Smooth muscle cell (in vitro differentiated cells): ENCODE measurements at regions not wholly inside any gene's neighbourhood (a gene's known extent, or its start where the extent isn't known, plus 50 kb on each side); places are given as distances from the start of the nearest gene placed in this dataset.

Experiments used
- DNase-seq: peaks from one replicate; lab custom pipeline; 2025; ENCODE audit not compliant: unreplicated experiment; lab: John Stamatoyannopoulos, UW
- H2AFZ ChIP-seq: fragments of 200-600 bp; sonication (generic); 2 replicates; pipeline ENCODE4 v1.6.0; 2016; ENCODE audit warnings: antibody characterized with exemption, low read depth, mild to moderate bottlenecking
- H3F3A ChIP-seq: fragments of 200-600 bp; sonication (generic); 2 replicates; pipeline ENCODE4 v1.6.0; 2017; ENCODE audit warnings: antibody characterized with exemption, low read depth
- H3K27ac ChIP-seq: fragments of 200-600 bp; sonication (generic); 2 replicates; pipeline ENCODE4 v1.5.1; 2016; ENCODE audit warnings: low read depth, mild to moderate bottlenecking
- H3K27me3 ChIP-seq: fragments of 200-600 bp; sonication (generic); 2 replicates; pipeline ENCODE4 v1.6.1; 2016; ENCODE audit warnings: low read depth, mild to moderate bottlenecking
- H3K36me3 ChIP-seq: fragments of 200-600 bp; sonication (generic); 2 replicates; pipeline ENCODE4 v1.5.1; 2016; ENCODE audit warnings: low read depth
- H3K4me1 ChIP-seq: fragments of 200-600 bp; sonication (generic); 2 replicates; pipeline ENCODE4 v1.5.1; 2016; ENCODE audit warnings: low read depth
- H3K4me2 ChIP-seq: fragments of 200-600 bp; sonication (generic); 2 replicates; pipeline ENCODE4 v1.6.0; 2016; ENCODE audit warnings: mild to moderate bottlenecking
- H3K4me3 ChIP-seq: fragments of 200-600 bp; sonication (generic); 2 replicates; pipeline ENCODE4 v1.5.1; 2016; ENCODE audit warnings: mild to moderate bottlenecking
- H3K79me2 ChIP-seq: fragments of 200-600 bp; sonication (generic); 2 replicates; pipeline ENCODE4 v1.6.0; 2016; ENCODE audit warnings: low read depth, mild to moderate bottlenecking
- H3K9ac ChIP-seq: fragments of 200-600 bp; sonication (generic); 2 replicates; pipeline ENCODE4 v1.6.0; 2016; ENCODE audit warnings: low read depth
- H3K9me3 ChIP-seq: fragments of 200-600 bp; sonication (generic); replicated peaks from 2 replicates; pipeline ENCODE4 v1.5.1; 2016; ENCODE audit warnings: low read depth
- H4K20me1 ChIP-seq: fragments of 200-600 bp; sonication (generic); 2 replicates; pipeline ENCODE4 v1.6.0; 2016; ENCODE audit warnings: low read depth
- WGBS: methylation state at CpG from one replicate; pipeline ENCODE4 v1.1.7; 2016; ENCODE audit warnings: low lambda C conversion rate; 5-methylcytosine and 5-hydroxymethylcytosine counted together
- TF ChIP-seq, protein P1 (sequence below): fragments of 200-600 bp; sonication (generic); IDR thresholded peaks from 2 replicates; pipeline ENCODE4 v1.5.1; 2017; ENCODE audit warnings: borderline replicate concordance, mild to moderate bottlenecking, antibody characterized with exemption; ENCODE audit not compliant: insufficient read depth, poor library complexity, severe bottlenecking

DNA sequence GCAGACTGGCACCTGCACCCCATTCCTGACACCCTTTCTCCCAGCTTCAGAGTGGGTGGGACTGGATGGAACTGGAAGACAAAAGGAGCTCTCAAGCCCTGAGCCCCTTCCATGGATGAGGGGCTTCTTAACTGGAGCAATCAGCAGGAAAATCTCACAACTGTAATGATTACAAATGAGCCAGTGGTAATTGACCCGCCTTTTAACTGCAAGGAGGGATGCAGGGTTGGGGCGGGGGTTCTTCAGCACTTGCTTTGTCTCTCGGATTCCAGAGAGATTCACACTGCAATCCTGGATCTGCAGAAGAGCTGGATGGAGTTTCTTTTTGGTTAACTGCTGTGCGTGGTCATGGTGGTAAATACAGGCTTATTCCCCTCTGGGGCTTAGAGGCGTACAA, 160.1 kb upstream of the SHB start:
- Histone ChIP-seq H3K36me3 (no peaks in the 10 kb centered on the region), H3K27ac (no peak overlapping the region), H3F3A (no peaks in the 10 kb centered on the region), H3K4me1 (peaks cover 29% of the 10 kb centered on the region), H3K4me2 (no peak overlapping the region), H3K79me2 (no peaks in the 10 kb centered on the region), H3K9ac (no peak overlapping the region), H3K27me3 (peaks cover 4% of the 10 kb centered on the region), H3K9me3 (no peaks in the 10 kb centered on the region), H4K20me1 (no peaks in the 10 kb centered on the region), H2AFZ (no peak overlapping the region), H3K4me3 (no peak overlapping the region)
- TF ChIP-seq, protein P1, sequence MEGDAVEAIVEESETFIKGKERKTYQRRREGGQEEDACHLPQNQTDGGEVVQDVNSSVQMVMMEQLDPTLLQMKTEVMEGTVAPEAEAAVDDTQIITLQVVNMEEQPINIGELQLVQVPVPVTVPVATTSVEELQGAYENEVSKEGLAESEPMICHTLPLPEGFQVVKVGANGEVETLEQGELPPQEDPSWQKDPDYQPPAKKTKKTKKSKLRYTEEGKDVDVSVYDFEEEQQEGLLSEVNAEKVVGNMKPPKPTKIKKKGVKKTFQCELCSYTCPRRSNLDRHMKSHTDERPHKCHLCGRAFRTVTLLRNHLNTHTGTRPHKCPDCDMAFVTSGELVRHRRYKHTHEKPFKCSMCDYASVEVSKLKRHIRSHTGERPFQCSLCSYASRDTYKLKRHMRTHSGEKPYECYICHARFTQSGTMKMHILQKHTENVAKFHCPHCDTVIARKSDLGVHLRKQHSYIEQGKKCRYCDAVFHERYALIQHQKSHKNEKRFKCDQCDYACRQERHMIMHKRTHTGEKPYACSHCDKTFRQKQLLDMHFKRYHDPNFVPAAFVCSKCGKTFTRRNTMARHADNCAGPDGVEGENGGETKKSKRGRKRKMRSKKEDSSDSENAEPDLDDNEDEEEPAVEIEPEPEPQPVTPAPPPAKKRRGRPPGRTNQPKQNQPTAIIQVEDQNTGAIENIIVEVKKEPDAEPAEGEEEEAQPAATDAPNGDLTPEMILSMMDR = no peak
- 49% methylated on average over 5 of the region's 5 CpGs for WGBS
- DNase-seq = no peak

DNA sequence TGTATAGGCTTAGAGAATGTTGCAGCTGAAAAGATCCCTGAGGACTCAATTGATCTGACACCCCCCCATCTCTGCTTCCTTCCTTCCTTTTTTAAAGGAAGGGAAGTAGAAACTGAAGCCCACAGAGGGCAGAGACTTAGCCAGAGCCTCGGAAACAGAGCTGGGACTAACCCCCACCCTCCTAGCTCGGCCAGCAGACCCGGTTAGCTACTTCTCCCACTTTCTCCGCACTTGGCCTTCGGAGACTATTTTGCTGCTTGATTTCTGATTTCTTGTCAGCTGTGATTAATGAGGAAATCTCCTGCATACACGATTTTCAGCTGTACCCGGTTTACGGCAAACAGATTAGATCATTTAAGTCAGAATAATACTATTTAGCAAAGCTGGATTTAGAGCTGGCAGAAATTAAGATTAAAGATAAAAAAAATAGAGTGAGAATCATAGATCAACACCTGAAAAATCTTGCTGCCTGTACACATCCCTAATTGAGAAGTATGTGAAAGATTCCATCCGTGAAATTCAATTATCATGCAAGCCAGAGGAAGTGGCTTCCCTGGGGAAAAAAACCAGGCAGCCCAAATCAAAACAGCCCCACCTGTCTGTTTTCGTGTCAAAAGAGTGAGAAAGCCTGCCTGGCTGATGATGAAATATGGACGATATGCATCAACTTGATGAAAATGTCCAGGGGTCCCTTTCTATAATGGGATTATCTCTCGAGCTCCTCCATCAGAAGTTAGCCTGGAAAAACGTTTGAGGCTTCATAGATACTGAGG, 159.5 kb upstream of the SHB start:
- no peaks in the 10 kb centered on the region for H3K9me3 ChIP-seq
- no peaks in the 10 kb centered on the region for H4K20me1 ChIP-seq
- no peak overlapping the region for H2AFZ ChIP-seq
- H3K27ac ChIP-seq = peak overlapping the region; percentile 83
- H3K27me3 ChIP-seq = peaks cover 4% of the 10 kb centered on the region
- H3F3A ChIP-seq = no peaks in the 10 kb centered on the region
- no peak overlapping the region for H3K9ac ChIP-seq
- peaks cover 29% of the 10 kb centered on the region for H3K4me1 ChIP-seq
- no peak overlapping the region for H3K4me3 ChIP-seq
- WGBS = 54% methylated on average over 13 of the region's 13 CpGs
- no peak for DNase-seq
- no peaks in the 10 kb centered on the region for H3K79me2 ChIP-seq
- TF ChIP-seq, protein P1 = no peak
- H3K36me3 ChIP-seq = no peaks in the 10 kb centered on the region
- no peak overlapping the region for H3K4me2 ChIP-seq

DNA sequence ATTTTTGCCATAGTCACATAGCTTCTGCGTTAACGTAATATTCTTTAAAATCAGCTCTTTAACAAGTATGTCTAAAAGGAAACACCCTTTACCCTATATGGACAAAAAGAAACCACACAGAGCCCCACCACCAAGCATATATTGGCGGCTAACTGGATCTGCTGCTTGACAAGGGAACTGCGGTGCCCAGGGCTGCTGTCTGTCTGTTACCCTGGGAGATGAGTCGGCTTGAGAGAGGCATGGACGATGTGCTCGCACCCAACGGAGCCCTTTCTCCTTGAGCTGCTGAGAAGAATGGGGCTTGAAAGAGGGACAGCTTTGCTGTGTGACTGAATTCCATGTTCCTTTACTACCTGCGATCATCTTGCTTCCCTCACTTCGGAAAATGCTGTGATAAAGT, 158.6 kb upstream of the SHB start:
- Histone ChIP-seq H3K79me2 (no peaks in the 10 kb centered on the region), H3K27me3 (peaks cover 13% of the 10 kb centered on the region), H3K27ac (peak overlapping the region; percentile 83), H3K9me3 (no peaks in the 10 kb centered on the region), H3F3A (no peaks in the 10 kb centered on the region), H3K4me2 (peak overlapping the region; percentile 82), H2AFZ (peak overlapping the region; percentile 26), H3K4me3 (no peak overlapping the region), H3K9ac (peak overlapping the region; percentile 58), H3K36me3 (no peaks in the 10 kb centered on the region), H3K4me1 (peaks cover 29% of the 10 kb centered on the region), H4K20me1 (no peaks in the 10 kb centered on the region)
- WGBS = 30% methylated on average over 10 of the region's 10 CpGs
- TF ChIP-seq, protein P1 = no peak
- no peak for DNase-seq

DNA sequence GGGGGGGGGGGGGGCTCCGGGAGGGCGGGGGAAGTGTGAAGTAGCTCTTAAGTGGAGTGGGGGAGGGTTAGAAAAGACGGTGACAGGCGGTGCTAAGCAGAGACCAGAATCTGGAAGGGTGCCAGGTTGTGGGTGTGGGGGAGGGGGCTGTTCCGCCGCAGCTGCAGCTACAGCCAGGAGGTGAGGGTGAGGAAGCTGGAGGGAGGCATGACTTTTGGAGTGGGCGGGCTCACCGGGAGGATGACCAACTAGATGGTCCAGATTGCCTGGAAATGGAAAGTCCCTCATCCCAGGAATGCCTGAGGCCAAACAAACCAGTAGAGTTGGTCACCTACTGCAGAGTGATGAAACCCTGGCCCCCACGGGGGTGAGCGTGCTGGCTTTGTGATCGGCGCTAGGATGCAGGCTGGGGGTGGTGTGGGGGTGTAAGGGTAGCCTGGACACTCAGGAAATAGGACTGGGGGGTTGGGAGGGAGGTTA, 158.1 kb upstream of the SHB start:
- Histone ChIP-seq H3K4me2 (peak overlapping the region; percentile 82), H3K36me3 (no peaks in the 10 kb centered on the region), H4K20me1 (no peaks in the 10 kb centered on the region), H3K9me3 (no peaks in the 10 kb centered on the region), H3K4me3 (no peak overlapping the region), H2AFZ (no peak overlapping the region), H3K79me2 (no peaks in the 10 kb centered on the region), H3K27me3 (peaks cover 17% of the 10 kb centered on the region), H3K27ac (peak overlapping the region; percentile 83), H3K4me1 (peaks cover 29% of the 10 kb centered on the region), H3K9ac (peak overlapping the region; percentile 58), H3F3A (no peaks in the 10 kb centered on the region)
- peak; percentile 35 for DNase-seq
- TF ChIP-seq, protein P1 = no peak
- WGBS = 2% methylated on average over 10 of the region's 12 CpGs
